NCI-H748 (cell line): ENCODE measurements at regions not wholly inside any gene's neighbourhood (a gene's known extent, or its start where the extent isn't known, plus 50 kb on each side); places are given as distances from the start of the nearest gene placed in this dataset.
A peak's percentile ranks its signal among the peaks of the same experiment; 100 is the strongest.
"Not testable (repeated sequence)": the region's sequence is repeated elsewhere in the genome, so short reads cannot be mapped to it uniquely, and the experiment has no call there.

Experiments
- DNase-seq: peaks from one replicate; lab custom pipeline; 2025; ENCODE audit not compliant: unreplicated experiment; lab: John Stamatoyannopoulos, UW

- no peak for DNase-seq
Measured at GRCh38 chr3:64438066-64438465, 212.8 kb upstream of the PRICKLE2 start.

- no peak for DNase-seq
Measured at GRCh38 chr3:64437131-64437530, 211.9 kb upstream of the PRICKLE2 start.

GRCh38 chr3:64435023-64435422, 209.8 kb upstream of the PRICKLE2 start:
- DNase-seq: not testable (repeated sequence)

GRCh38 chr3:64432870-64433269, 207.6 kb upstream of the PRICKLE2 start:
- no peak for DNase-seq

- DNase-seq: peak; percentile 42
Measured at GRCh38 chr3:64431526-64432091, 206.3 kb upstream of the PRICKLE2 start.

GRCh38 chr3:64427671-64428070, 202.4 kb upstream of the PRICKLE2 start:
- no peak for DNase-seq

GRCh38 chr3:64426551-64426950, 201.3 kb upstream of the PRICKLE2 start:
- no peak for DNase-seq

GRCh38 chr3:64422932-64423331, 197.7 kb upstream of the PRICKLE2 start:
- no peak for DNase-seq

- peak; percentile 6 for DNase-seq
Measured at GRCh38 chr3:64422192-64422591, 196.9 kb upstream of the PRICKLE2 start.

GRCh38 chr3:64417816-64418215, 192.6 kb upstream of the PRICKLE2 start:
- no peak for DNase-seq

- DNase-seq: no peak
Measured at GRCh38 chr3:64414043-64414442, 188.8 kb upstream of the PRICKLE2 start.

GRCh38 chr3:64411101-64411500, 185.8 kb upstream of the PRICKLE2 start:
- no peak for DNase-seq

- no peak for DNase-seq
Measured at GRCh38 chr3:64410226-64410625, 185.0 kb upstream of the PRICKLE2 start.

GRCh38 chr3:64408770-64409169, 183.5 kb upstream of the PRICKLE2 start:
- DNase-seq: no peak

- DNase-seq: no peak
Measured at GRCh38 chr3:64406271-64406670, 181.0 kb upstream of the PRICKLE2 start.

- DNase-seq: no peak
Measured at GRCh38 chr3:64405211-64405835, 180.1 kb upstream of the PRICKLE2 start.

- DNase-seq: no peak
Measured at GRCh38 chr3:64400706-64401105, 175.4 kb upstream of the PRICKLE2 start.

GRCh38 chr3:64399205-64399800, 174.0 kb upstream of the PRICKLE2 start:
- peak; percentile 55 for DNase-seq

- DNase-seq: no peak
Measured at GRCh38 chr3:64398476-64398875, 173.2 kb upstream of the PRICKLE2 start.

- DNase-seq: no peak
Measured at GRCh38 chr3:64398006-64398405, 172.7 kb upstream of the PRICKLE2 start.

GRCh38 chr3:64397573-64397972, 172.3 kb upstream of the PRICKLE2 start:
- DNase-seq: no peak

- DNase-seq: no peak
Measured at GRCh38 chr3:64395490-64395889, 170.2 kb upstream of the PRICKLE2 start.

GRCh38 chr3:64393193-64393592, 167.9 kb upstream of the PRICKLE2 start:
- DNase-seq: no peak
